Occipital lobe (tissue), 1 donor: ENCODE measurements at regions not wholly inside any gene's neighbourhood (a gene's known extent, or its start where the extent isn't known, plus 50 kb on each side); places are given as distances from the start of the nearest gene placed in this dataset.

Experiments
- DNase-seq: peaks from one replicate; lab custom pipeline; 2025; lab: John Stamatoyannopoulos, UW

GRCh38 chr5:54616518-54617220, 99.1 kb downstream of the SNX18 start:
- DNase-seq, result no peak

- DNase-seq, result no peak
Measured at GRCh38 chr5:54616031-54616430, 98.5 kb downstream of the SNX18 start.

- no peak for DNase-seq
Measured at GRCh38 chr5:54615381-54615780, 97.8 kb downstream of the SNX18 start.

GRCh38 chr5:54612711-54613110, 95.2 kb downstream of the SNX18 start:
- DNase-seq, result no peak

- DNase-seq, result no peak
Measured at GRCh38 chr5:54611290-54611951, 93.9 kb downstream of the SNX18 start.

GRCh38 chr5:54610197-54610944, 92.8 kb downstream of the SNX18 start:
- no peak for DNase-seq

GRCh38 chr5:54608423-54609085, 91.0 kb downstream of the SNX18 start:
- no peak for DNase-seq

GRCh38 chr5:54607006-54607405, 89.4 kb downstream of the SNX18 start:
- no peak for DNase-seq

- no peak for DNase-seq
Measured at GRCh38 chr5:54603372-54603771, 85.8 kb downstream of the SNX18 start.

GRCh38 chr5:54602475-54602874, 84.9 kb downstream of the SNX18 start:
- no peak for DNase-seq

GRCh38 chr5:54601411-54602230, 84.1 kb downstream of the SNX18 start:
- DNase-seq, result no peak
